B cell (primary cell): ENCODE measurements at regions not wholly inside any gene's neighbourhood (a gene's known extent, or its start where the extent isn't known, plus 50 kb on each side); places are given as distances from the start of the nearest gene placed in this dataset.

ENCODE experiments used
- ATAC-seq: fragments of 200-7000 bp; cut with Tn5 transposase; one replicate; pipeline ENCODE4 v1.10.0; 2021; ENCODE audit warnings: low read depth, mild to moderate bottlenecking, moderate number of reproducible peaks, moderate library complexity
- CTCF ChIA-PET: fragments of 350-600 bp; sonication (Branson Sonifier 250); formaldehyde crosslinking; loops from one replicate; lab custom pipeline; 2021; ENCODE audit warnings: antibody characterized with exemption, inconsistent platforms; lab: Charles Lee
- POLR2A ChIA-PET: fragments of 350-600 bp; sonication (Branson Sonifier 250); formaldehyde crosslinking; loops from one replicate; lab custom pipeline; 2021; ENCODE audit warnings: antibody characterized with exemption; lab: Charles Lee
- DNase-seq: peaks from one replicate; pipeline ENCODE4 v3.0.0; 2013
- H2AFZ ChIP-seq: 2 replicates; pipeline ENCODE4 v1.6.1; 2012; ENCODE audit warnings: mild to moderate bottlenecking, low read depth, low read length; ENCODE audit not compliant: insufficient read depth, poor library complexity, severe bottlenecking
- H3K27ac ChIP-seq, 2 donors: 1 replicate in 1 of 2; 2 replicates in 1 of 2; pipeline ENCODE4 v1.5.1; 2012 to 2013; ENCODE audit warnings: low read length in 2 of 2, mild to moderate bottlenecking in 2 of 2, moderate library complexity in 1 of 2
- H3K27me3 ChIP-seq, 4 experiments: fragments of 200-600 bp in 1 of 4; sonication (generic) in 1 of 4; replicated peaks in 1 of 4; 1 replicate in 2 of 4; 2 replicates in 2 of 4; pipeline versions ENCODE4 v1.6.1 to v1.7.0; 2013 to 2016; ENCODE audit warnings: low read length in 3 of 4, mild to moderate bottlenecking in 2 of 4, mixed read lengths in 1 of 4, moderate library complexity in 1 of 4; ENCODE audit not compliant: insufficient read depth in 4 of 4, control insufficient read depth in 3 of 4; ENCODE audit errors: control extremely low read depth in 1 of 4
- H3K36me3 ChIP-seq, 2 experiments: replicated peaks in 1 of 2; 1 replicate in 1 of 2; 2 replicates in 1 of 2; pipeline versions ENCODE4 v1.6.1 to v1.7.1; 2013; ENCODE audit warnings: low read length in 1 of 2; ENCODE audit not compliant: insufficient read depth in 2 of 2, control insufficient read depth in 1 of 2; ENCODE audit errors: control extremely low read depth in 1 of 2, extremely low read depth in 1 of 2
- H3K4me1 ChIP-seq, 2 donors: fragments of 200-600 bp in 1 of 2; sonication (generic) in 1 of 2; 1 replicate in 1 of 2; 2 replicates in 1 of 2; pipeline versions ENCODE4 v1.5.1 to v1.6.1; 2013 to 2017; ENCODE audit warnings: low read length in 2 of 2; ENCODE audit not compliant: control insufficient read depth in 2 of 2, insufficient read depth in 2 of 2
- H3K4me2 ChIP-seq: replicated peaks from 2 replicates; pipeline ENCODE3; 2012; ENCODE audit warnings: mild to moderate bottlenecking, low read depth, low read length; ENCODE audit not compliant: poor library complexity, severe bottlenecking
- H3K4me3 ChIP-seq, 5 experiments: fragments of 200-600 bp in 1 of 5; sonication (generic) in 1 of 5; 1 replicate in 3 of 5; 2 replicates in 2 of 5; pipeline versions ENCODE4 v1.5.1 to v1.7.0; 2011 to 2016; ENCODE audit warnings: low read length in 4 of 5, mild to moderate bottlenecking in 4 of 5, low read depth in 2 of 5, control low read depth in 1 of 5, moderate library complexity in 1 of 5; ENCODE audit not compliant: insufficient read depth in 1 of 5; ENCODE audit errors: control extremely low read depth in 1 of 5, extremely low read depth in 1 of 5
- H3K79me2 ChIP-seq: fragments of 200-600 bp; sonication (generic); one replicate; pipeline ENCODE4 v1.6.0; 2016; ENCODE audit warnings: low read length; ENCODE audit not compliant: control insufficient read depth, insufficient read depth
- H3K9ac ChIP-seq: fragments of 200-600 bp; sonication (generic); 2 replicates; pipeline ENCODE4 v1.6.1; 2017; ENCODE audit warnings: mild to moderate bottlenecking, low read length, moderate library complexity
- H3K9me3 ChIP-seq, 3 donors: one replicate each; pipeline versions ENCODE4 v1.6.1 to v1.7.1; 2013; ENCODE audit warnings: low read length in 2 of 3; ENCODE audit not compliant: control insufficient read depth in 2 of 3, insufficient read depth in 1 of 3; ENCODE audit errors: control extremely low read depth in 1 of 3
- H4K20me1 ChIP-seq: 2 replicates; pipeline ENCODE4 v1.6.0; 2012; ENCODE audit warnings: mild to moderate bottlenecking, low read length; ENCODE audit not compliant: insufficient read depth, control insufficient read depth, poor library complexity, severe bottlenecking
- H3K27ac Mint-ChIP-seq: one replicate; pipeline ENCODE4 v1.8.0; 2021; ENCODE audit warnings: mixed read lengths
- H3K27me3 Mint-ChIP-seq: one replicate; pipeline ENCODE4 v1.8.0; 2021; ENCODE audit warnings: mixed read lengths
- H3K4me1 Mint-ChIP-seq: one replicate; pipeline ENCODE4 v1.8.0; 2021; ENCODE audit warnings: mixed read lengths
- H3K4me3 Mint-ChIP-seq: one replicate; pipeline ENCODE4 v1.8.0; 2021; ENCODE audit warnings: mixed read lengths
- H3K9me3 Mint-ChIP-seq: one replicate; pipeline ENCODE4 v1.8.0; 2022; ENCODE audit warnings: mixed read lengths; ENCODE audit not compliant: insufficient read depth
- CTCF ChIP-seq: fragments of 200-600 bp; IDR thresholded peaks from one replicate; pipeline ENCODE4 v1.8.0; 2022; ENCODE audit warnings: antibody characterized with exemption, mild to moderate bottlenecking
- EZH2 ChIP-seq: IDR thresholded peaks from 2 replicates; pipeline ENCODE4 v1.6.1; 2012; ENCODE audit warnings: borderline replicate concordance, low read depth, mild to moderate bottlenecking, moderate library complexity, low read length; ENCODE audit not compliant: insufficient read depth, poor library complexity, severe bottlenecking
- WGBS: methylation state at CpG from one replicate; pipeline ENCODE4 v1.1.5; 2013; ENCODE audit warnings: missing lambda C conversion rate; ENCODE audit not compliant: insufficient coverage; 5-methylcytosine and 5-hydroxymethylcytosine counted together
- intact Hi-C: fragments of 100-400 bp; cut with micrococcal nuclease; formaldehyde crosslinking; loops from one replicate; pipeline ENCODE4 v1.10.0; 2022

- DNase-seq (no peak), ATAC-seq (no peak)
- Histone ChIP-seq H3K4me2 (no peak overlapping the region), H3K36me3 (no peaks in the 10 kb centered on the region), H3K4me1 (no peaks in the 10 kb centered on the region), H4K20me1 (no peaks in the 10 kb centered on the region), H3K27ac (no peak overlapping the region), H3K27me3 (no peaks in the 10 kb centered on the region), H3K9ac (no peak overlapping the region), H3K9me3 (peaks cover 0 to 3% (median 0%) of the 10 kb centered on the region in 3 donors), H3K79me2 (no peaks in the 10 kb centered on the region), H3K4me3 (no peak overlapping the region), H2AFZ (no peak overlapping the region)
- TF ChIP-seq CTCF (no peak), EZH2 (no peak)
- CTCF ChIA-PET: no interaction called here
- Mint-ChIP-seq H3K4me1 (no peaks in the 10 kb centered on the region), H3K4me3 (no peak overlapping the region), H3K27me3 (no peaks in the 10 kb centered on the region), H3K9me3 (no peaks in the 10 kb centered on the region), H3K27ac (no peak overlapping the region)
- POLR2A ChIA-PET: no interaction called here
- 87% methylated on average over 30 of the region's 33 CpGs for WGBS
- intact Hi-C loops: no loop called here
These were observed 60.3 kb downstream of the ADRA2C start for GRCh38 chr4:3826247-3827172.
